ENCODE measurements at regions not wholly inside any gene's neighbourhood (a gene's known extent, or its start where the extent isn't known, plus 50 kb on each side); places are given as distances from the start of the nearest gene placed in this dataset.

DNA sequence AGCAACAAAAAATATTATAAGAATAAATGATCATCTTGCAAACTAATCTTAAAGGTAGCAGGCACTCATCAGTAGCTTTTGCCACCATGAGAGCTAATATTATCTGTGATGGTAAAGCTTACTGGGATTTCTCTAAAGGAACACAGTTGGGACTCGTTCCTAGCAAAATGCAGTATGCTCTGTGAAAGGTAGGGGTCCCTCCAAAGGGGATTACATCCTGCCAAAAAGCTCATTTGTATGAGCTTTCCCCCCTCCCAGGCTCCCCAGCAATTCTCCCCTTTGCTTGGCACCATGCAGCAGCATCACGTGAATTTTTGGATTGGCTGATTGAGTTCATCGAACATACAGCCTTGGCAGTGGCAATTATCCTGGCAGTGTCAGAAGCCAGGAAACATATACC is 361.0 kb upstream of the PLSCR5 start:
- TF ChIP-seq POLR2A (IDR thresholded peaks at IDR 0.05) (no peak), EP300 (IDR thresholded peaks at IDR 0.05; ENCODE audit: low read depth) (no peak), POLR2AphosphoS5 (IDR thresholded peaks at IDR 0.05) (no peak)
- TF ChIP-seq, protein P1, sequence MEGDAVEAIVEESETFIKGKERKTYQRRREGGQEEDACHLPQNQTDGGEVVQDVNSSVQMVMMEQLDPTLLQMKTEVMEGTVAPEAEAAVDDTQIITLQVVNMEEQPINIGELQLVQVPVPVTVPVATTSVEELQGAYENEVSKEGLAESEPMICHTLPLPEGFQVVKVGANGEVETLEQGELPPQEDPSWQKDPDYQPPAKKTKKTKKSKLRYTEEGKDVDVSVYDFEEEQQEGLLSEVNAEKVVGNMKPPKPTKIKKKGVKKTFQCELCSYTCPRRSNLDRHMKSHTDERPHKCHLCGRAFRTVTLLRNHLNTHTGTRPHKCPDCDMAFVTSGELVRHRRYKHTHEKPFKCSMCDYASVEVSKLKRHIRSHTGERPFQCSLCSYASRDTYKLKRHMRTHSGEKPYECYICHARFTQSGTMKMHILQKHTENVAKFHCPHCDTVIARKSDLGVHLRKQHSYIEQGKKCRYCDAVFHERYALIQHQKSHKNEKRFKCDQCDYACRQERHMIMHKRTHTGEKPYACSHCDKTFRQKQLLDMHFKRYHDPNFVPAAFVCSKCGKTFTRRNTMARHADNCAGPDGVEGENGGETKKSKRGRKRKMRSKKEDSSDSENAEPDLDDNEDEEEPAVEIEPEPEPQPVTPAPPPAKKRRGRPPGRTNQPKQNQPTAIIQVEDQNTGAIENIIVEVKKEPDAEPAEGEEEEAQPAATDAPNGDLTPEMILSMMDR (IDR thresholded peaks at IDR 0.05), result no peak

GRCh38 chr3:146953511-146953981 is 348.4 kb upstream of the PLSCR5 start:
- Histone ChIP-seq H3K27ac (no peak overlapping the region), H3K36me3 (no peaks in the 10 kb centered on the region), H3K27me3 (no peaks in the 10 kb centered on the region), H3K9me3 (no peaks in the 10 kb centered on the region), H3K4me3 (no peak overlapping the region), H3K4me1 (no peaks in the 10 kb centered on the region)
- WGBS, 2 donors (ENCODE audit: low coverage in 1 of 2), result 53 to 75% methylated on average over 3 of the region's 3 CpGs
- intact Hi-C loops (cut with DNase I; ENCODE audit: low total_unique reads) (no loop called here), in situ Hi-C loops (cut with MboI; ENCODE audit: low pct_ligation_motif_present in 1 of 4, low pct_unique_long_range_greater_than_20kb in 1 of 4, low sequenced_read_pairs in 3 of 4) (no loop called here)
- TF ChIP-seq POLR2AphosphoS5 (IDR thresholded peaks at IDR 0.05) (no peak), EP300 (IDR thresholded peaks at IDR 0.05; ENCODE audit: low read depth) (no peak), POLR2A (IDR thresholded peaks at IDR 0.05) (no peak)
- TF ChIP-seq, protein P1 (IDR thresholded peaks at IDR 0.05), result no peak
- DNase-seq, result no peak

More for the DNA sequence above, 361.0 kb upstream of the PLSCR5 start:
- no peaks in the 10 kb centered on the region for H3K36me3 ChIP-seq
- no peaks in the 10 kb centered on the region for H3K27me3 ChIP-seq
- intact Hi-C loops (cut with DNase I; ENCODE audit: low total_unique reads), result no loop called here
- H3K27ac ChIP-seq, result no peak overlapping the region
- WGBS, 2 donors (ENCODE audit: low coverage in 1 of 2), result 67 to 90% methylated on average over 1 to 3 of the region's 3 CpGs
- no peak overlapping the region for H3K4me3 ChIP-seq
- in situ Hi-C loops (cut with MboI; ENCODE audit: low pct_ligation_motif_present in 1 of 4, low pct_unique_long_range_greater_than_20kb in 1 of 4, low sequenced_read_pairs in 3 of 4), result no loop called here
- no peaks in the 10 kb centered on the region for H3K9me3 ChIP-seq
- no peak for DNase-seq
- no peaks in the 10 kb centered on the region for H3K4me1 ChIP-seq

- no peaks in the 10 kb centered on the region for H3K36me3 ChIP-seq
- intact Hi-C loops (cut with DNase I; ENCODE audit: low total_unique reads) (no loop called here), in situ Hi-C loops (cut with MboI; ENCODE audit: low pct_ligation_motif_present in 1 of 4, low pct_unique_long_range_greater_than_20kb in 1 of 4, low sequenced_read_pairs in 3 of 4) (no loop called here)
- DNase-seq, result no peak
- no peaks in the 10 kb centered on the region for H3K9me3 ChIP-seq
- 85 to 88% methylated on average over 8 of the region's 8 CpGs for WGBS, 2 donors (ENCODE audit: low coverage in 1 of 2)
- H3K27me3 ChIP-seq, result no peaks in the 10 kb centered on the region
- TF ChIP-seq POLR2AphosphoS5 (IDR thresholded peaks at IDR 0.05) (no peak), POLR2A (IDR thresholded peaks at IDR 0.05) (no peak), EP300 (IDR thresholded peaks at IDR 0.05; ENCODE audit: low read depth) (no peak)
- TF ChIP-seq, protein P1 (IDR thresholded peaks at IDR 0.05), result no peak
- no peak overlapping the region for H3K27ac ChIP-seq
- H3K4me3 ChIP-seq, result no peak overlapping the region
- H3K4me1 ChIP-seq, result no peaks in the 10 kb centered on the region
Observed at GRCh38 chr3:146948985-146949384, 343.8 kb upstream of the PLSCR5 start.

GRCh38 chr3:146948186-146948585 is 343.0 kb upstream of the PLSCR5 start:
- Histone ChIP-seq H3K36me3 (no peaks in the 10 kb centered on the region), H3K4me1 (no peaks in the 10 kb centered on the region), H3K27me3 (no peaks in the 10 kb centered on the region), H3K4me3 (no peak overlapping the region), H3K9me3 (no peaks in the 10 kb centered on the region), H3K27ac (no peak overlapping the region)
- in situ Hi-C loops (cut with MboI; ENCODE audit: low pct_ligation_motif_present in 1 of 4, low pct_unique_long_range_greater_than_20kb in 1 of 4, low sequenced_read_pairs in 3 of 4) (no loop called here), intact Hi-C loops (cut with DNase I; ENCODE audit: low total_unique reads) (no loop called here)
- TF ChIP-seq EP300 (IDR thresholded peaks at IDR 0.05; ENCODE audit: low read depth), result no peak
- no peak for TF ChIP-seq POLR2AphosphoS5 (IDR thresholded peaks at IDR 0.05)
- TF ChIP-seq, protein P1 (IDR thresholded peaks at IDR 0.05), result no peak
- no peak for TF ChIP-seq POLR2A (IDR thresholded peaks at IDR 0.05)
- DNase-seq, result no peak
- 55 to 67% methylated on average over 1 of the region's 1 CpG for WGBS, 2 donors (ENCODE audit: low coverage in 1 of 2)
